ENCODE measurements at regions not wholly inside any gene's neighbourhood (a gene's known extent, or its start where the extent isn't known, plus 50 kb on each side); places are given as distances from the start of the nearest gene placed in this dataset.

GRCh38 chr9:89697553-89697952 lies 92.7 kb downstream of the GADD45G start:
- H3K4me3 Mint-ChIP-seq = no peak overlapping the region
- peaks cover 5% of the 10 kb centered on the region for H3K36me3 Mint-ChIP-seq
- DNase-seq (ENCODE audit: low spot score in 2 of 2) = no peak
- H3K9me3 Mint-ChIP-seq = no peaks in the 10 kb centered on the region
- peaks cover 17% of the 10 kb centered on the region for H3K4me1 Mint-ChIP-seq
- peak overlapping the region; percentile 56 for H3K27ac Mint-ChIP-seq
- ATAC-seq = no peak

GRCh38 chr9:89698411-89699005 lies 93.7 kb downstream of the GADD45G start:
- Mint-ChIP-seq H3K4me1 (peaks cover 24% of the 10 kb centered on the region), H3K9me3 (no peaks in the 10 kb centered on the region), H3K36me3 (peaks cover 5% of the 10 kb centered on the region), H3K4me3 (no peak overlapping the region), H3K27ac (peak overlapping the region; percentile 43)
- no peak for ATAC-seq
- DNase-seq (ENCODE audit: low spot score in 2 of 2) = no peak

GRCh38 chr9:89699646-89700045 lies 94.8 kb downstream of the GADD45G start:
- Mint-ChIP-seq H3K36me3 (peaks cover 5% of the 10 kb centered on the region), H3K9me3 (no peaks in the 10 kb centered on the region), H3K4me1 (peaks cover 35% of the 10 kb centered on the region), H3K4me3 (no peak overlapping the region), H3K27ac (peak overlapping the region; percentile 84)
- DNase-seq (ENCODE audit: low spot score in 2 of 2) = no peak
- ATAC-seq = no peak

GRCh38 chr9:89701221-89701798 lies 96.5 kb downstream of the GADD45G start:
- Mint-ChIP-seq H3K4me1 (peaks cover 35% of the 10 kb centered on the region), H3K27ac (peak overlapping the region; percentile 87)
- peak; percentile 35 to 78 for DNase-seq (ENCODE audit: low spot score in 2 of 2)

GRCh38 chr9:89702401-89702800 lies 97.6 kb downstream of the GADD45G start:
- Mint-ChIP-seq H3K27ac (no peak overlapping the region), H3K4me1 (peaks cover 42% of the 10 kb centered on the region), H3K4me3 (peak overlapping the region; percentile 74), H3K9me3 (no peaks in the 10 kb centered on the region), H3K36me3 (peaks cover 5% of the 10 kb centered on the region)
- DNase-seq (ENCODE audit: low spot score in 2 of 2) = no peak
- ATAC-seq = no peak

More at GRCh38 chr9:89701221-89701798, 96.5 kb downstream of the GADD45G start:
- Mint-ChIP-seq H3K36me3 (peaks cover 5% of the 10 kb centered on the region), H3K4me3 (peak overlapping the region; percentile 74), H3K9me3 (no peaks in the 10 kb centered on the region)
- peak; percentile 93 for ATAC-seq

GRCh38 chr9:89705651-89706050 lies 100.8 kb downstream of the GADD45G start:
- DNase-seq (ENCODE audit: low spot score in 2 of 2) (no peak), ATAC-seq (no peak)
- Mint-ChIP-seq H3K4me3 (no peak overlapping the region), H3K4me1 (peaks cover 47% of the 10 kb centered on the region), H3K27ac (no peak overlapping the region), H3K36me3 (peaks cover 11% of the 10 kb centered on the region), H3K9me3 (no peaks in the 10 kb centered on the region)

GRCh38 chr9:89706086-89706485 lies 101.3 kb downstream of the GADD45G start:
- H3K4me1 Mint-ChIP-seq = peaks cover 51% of the 10 kb centered on the region
- DNase-seq (ENCODE audit: low spot score in 2 of 2) (no peak), ATAC-seq (no peak)
- no peak overlapping the region for H3K4me3 Mint-ChIP-seq
- H3K27ac Mint-ChIP-seq = no peak overlapping the region
- H3K9me3 Mint-ChIP-seq = no peaks in the 10 kb centered on the region
- H3K36me3 Mint-ChIP-seq = peaks cover 11% of the 10 kb centered on the region

- Mint-ChIP-seq H3K36me3 (peaks cover 11% of the 10 kb centered on the region), H3K4me3 (no peak overlapping the region), H3K4me1 (peaks cover 52% of the 10 kb centered on the region), H3K9me3 (no peaks in the 10 kb centered on the region), H3K27ac (peak overlapping the region; percentile 64)
- no peak for DNase-seq (ENCODE audit: low spot score in 2 of 2)
- ATAC-seq = no peak
These were observed 101.9 kb downstream of the GADD45G start for GRCh38 chr9:89706731-89707191.

GRCh38 chr9:89710697-89711096 lies 105.9 kb downstream of the GADD45G start:
- H3K27ac Mint-ChIP-seq = no peak overlapping the region
- H3K4me3 Mint-ChIP-seq = no peak overlapping the region
- ATAC-seq (peak; percentile 23), DNase-seq (ENCODE audit: low spot score in 2 of 2) (no peak)
- H3K4me1 Mint-ChIP-seq = peaks cover 52% of the 10 kb centered on the region
- H3K9me3 Mint-ChIP-seq = no peaks in the 10 kb centered on the region
- peaks cover 5% of the 10 kb centered on the region for H3K36me3 Mint-ChIP-seq

- H3K4me1 Mint-ChIP-seq = peaks cover 57% of the 10 kb centered on the region
These were observed 107.1 kb downstream of the GADD45G start for GRCh38 chr9:89711866-89712265.

GRCh38 chr9:89712283-89712682 lies 107.5 kb downstream of the GADD45G start:
- ATAC-seq (no peak), DNase-seq (ENCODE audit: low spot score in 2 of 2) (no peak)
- Mint-ChIP-seq H3K27ac (no peak overlapping the region), H3K36me3 (peaks cover 5% of the 10 kb centered on the region), H3K4me3 (no peak overlapping the region), H3K4me1 (peaks cover 56% of the 10 kb centered on the region), H3K9me3 (no peaks in the 10 kb centered on the region)

More at GRCh38 chr9:89711866-89712265, 107.1 kb downstream of the GADD45G start:
- no peaks in the 10 kb centered on the region for H3K9me3 Mint-ChIP-seq
- H3K27ac Mint-ChIP-seq = no peak overlapping the region
- no peak overlapping the region for H3K4me3 Mint-ChIP-seq
- H3K36me3 Mint-ChIP-seq = peaks cover 5% of the 10 kb centered on the region
- no peak for ATAC-seq
- no peak for DNase-seq (ENCODE audit: low spot score in 2 of 2)

GRCh38 chr9:89714321-89714720 lies 109.5 kb downstream of the GADD45G start:
- Mint-ChIP-seq H3K27ac (no peak overlapping the region), H3K4me3 (no peak overlapping the region), H3K9me3 (no peaks in the 10 kb centered on the region), H3K36me3 (no peaks in the 10 kb centered on the region), H3K4me1 (peaks cover 44% of the 10 kb centered on the region)
- DNase-seq (ENCODE audit: low spot score in 2 of 2) (no peak), ATAC-seq (no peak)

- no peaks in the 10 kb centered on the region for H3K9me3 Mint-ChIP-seq
- H3K4me3 Mint-ChIP-seq = peak overlapping the region; percentile 10
- no peak for DNase-seq (ENCODE audit: low spot score in 2 of 2)
- ATAC-seq = peak; percentile 69
- H3K36me3 Mint-ChIP-seq = no peaks in the 10 kb centered on the region
- no peak overlapping the region for H3K27ac Mint-ChIP-seq
- H3K4me1 Mint-ChIP-seq = peaks cover 42% of the 10 kb centered on the region
These were observed 110.6 kb downstream of the GADD45G start for GRCh38 chr9:89715318-89715858.

- Mint-ChIP-seq H3K9me3 (no peaks in the 10 kb centered on the region), H3K4me1 (peaks cover 37% of the 10 kb centered on the region), H3K27ac (no peak overlapping the region), H3K4me3 (no peak overlapping the region), H3K36me3 (no peaks in the 10 kb centered on the region)
- DNase-seq (ENCODE audit: low spot score in 2 of 2) = no peak
- ATAC-seq = no peak
These were observed 111.1 kb downstream of the GADD45G start for GRCh38 chr9:89715881-89716280.

GRCh38 chr9:89716559-89716958 lies 111.7 kb downstream of the GADD45G start:
- no peak for DNase-seq (ENCODE audit: low spot score in 2 of 2)
- no peaks in the 10 kb centered on the region for H3K9me3 Mint-ChIP-seq
- peaks cover 32% of the 10 kb centered on the region for H3K4me1 Mint-ChIP-seq
- no peak overlapping the region for H3K4me3 Mint-ChIP-seq
- H3K27ac Mint-ChIP-seq = no peak overlapping the region
- no peak for ATAC-seq
- no peaks in the 10 kb centered on the region for H3K36me3 Mint-ChIP-seq

GRCh38 chr9:89718176-89718575 lies 113.4 kb downstream of the GADD45G start:
- Mint-ChIP-seq H3K4me1 (peaks cover 26% of the 10 kb centered on the region), H3K27ac (no peak overlapping the region), H3K9me3 (no peaks in the 10 kb centered on the region), H3K4me3 (no peak overlapping the region), H3K36me3 (no peaks in the 10 kb centered on the region)
- no peak for DNase-seq (ENCODE audit: low spot score in 2 of 2)
- no peak for ATAC-seq

Measured in stimulated activated effector memory CD8-positive, alpha-beta T cell treated with anti-CD3 and anti-CD28 coated beads, Interleukin-12 subunit alpha, Interleukin-12 subunit beta, amount 100 ng/mL, for 72 hours (primary cell).